CD4-positive, alpha-beta T cell (primary cell): ENCODE measurements at regions not wholly inside any gene's neighbourhood (a gene's known extent, or its start where the extent isn't known, plus 50 kb on each side); places are given as distances from the start of the nearest gene placed in this dataset.

ENCODE experiments used
- ATAC-seq: fragments of 200-7000 bp; cut with Tn5 transposase; one replicate; pipeline ENCODE4 v1.10.0; 2022; ENCODE audit warnings: mild to moderate bottlenecking; ENCODE audit not compliant: poor library complexity
- CTCF ChIA-PET: fragments of 350-600 bp; sonication (Branson Sonifier 250); formaldehyde crosslinking; loops from one replicate; lab custom pipeline; 2021; ENCODE audit warnings: antibody characterized with exemption, inconsistent platforms; lab: Charles Lee
- POLR2A ChIA-PET: fragments of 350-600 bp; sonication (Branson Sonifier 250); formaldehyde crosslinking; loops from one replicate; lab custom pipeline; 2021; ENCODE audit warnings: antibody characterized with exemption, inconsistent platforms; lab: Charles Lee
- DNase-seq, 14 experiments: peaks; one replicate each; pipeline ENCODE4 v3.0.0-alpha.2; 2013 to 2020; ENCODE audit warnings: mixed read lengths in 2 of 14
- H3K27ac ChIP-seq, 2 donors: one replicate each; pipeline versions ENCODE4 v1.5.1 to v1.7.0; 2013; ENCODE audit warnings: low read length in 2 of 2, low read depth in 1 of 2, mild to moderate bottlenecking in 1 of 2
- H3K27me3 ChIP-seq, 2 experiments: 1 replicate in 1 of 2; 2 replicates in 1 of 2; pipeline versions ENCODE4 v1.6.1 to v1.7.0; 2013; ENCODE audit warnings: low read length in 2 of 2, control low read depth in 1 of 2, mild to moderate bottlenecking in 1 of 2, moderate library complexity in 1 of 2; ENCODE audit not compliant: insufficient read depth in 2 of 2, control insufficient read depth in 1 of 2
- H3K36me3 ChIP-seq: one replicate; pipeline ENCODE4 v1.6.1; 2013; ENCODE audit warnings: low read length, control low read depth; ENCODE audit not compliant: insufficient read depth
- H3K4me1 ChIP-seq: one replicate; pipeline ENCODE4 v1.6.1; 2013; ENCODE audit warnings: low read length, control low read depth; ENCODE audit not compliant: insufficient read depth
- H3K4me3 ChIP-seq: one replicate; pipeline ENCODE4 v1.5.1; 2013; ENCODE audit warnings: mild to moderate bottlenecking, low read length, moderate library complexity
- H3K9me3 ChIP-seq, 2 experiments: 1 replicate in 1 of 2; 2 replicates in 1 of 2; pipeline versions ENCODE4 v1.6.1 to v1.7.0; 2013; ENCODE audit warnings: low read length in 2 of 2, mild to moderate bottlenecking in 2 of 2, control low read depth in 1 of 2, moderate library complexity in 1 of 2; ENCODE audit not compliant: control insufficient read depth in 1 of 2, insufficient read depth in 1 of 2
- H3K27ac Mint-ChIP-seq: one replicate; pipeline ENCODE4 v1.8.0; 2020; ENCODE audit warnings: mixed read lengths
- H3K27me3 Mint-ChIP-seq: one replicate; pipeline ENCODE4 v1.8.0; 2021; ENCODE audit warnings: mixed read lengths
- H3K36me3 Mint-ChIP-seq: one replicate; pipeline ENCODE4 v1.8.0; 2021; ENCODE audit warnings: low read depth, mixed read lengths
- H3K4me1 Mint-ChIP-seq: one replicate; pipeline ENCODE4 v1.8.0; 2021; ENCODE audit warnings: low read depth, mixed read lengths
- H3K4me3 Mint-ChIP-seq: one replicate; pipeline ENCODE4 v1.8.0; 2020; ENCODE audit warnings: mild to moderate bottlenecking, mixed read lengths
- H3K9me3 Mint-ChIP-seq: one replicate; pipeline ENCODE4 v1.8.0; 2020; ENCODE audit warnings: mixed read lengths
- intact Hi-C, 2 experiments: fragments of 100-400 bp; cut with DNase I in 1 of 2; cut with micrococcal nuclease in 1 of 2; formaldehyde crosslinking; loops; one replicate each; pipeline versions ENCODE4 v1.15.1 to v1.9.0; 2023 to 2025; cut with DNase I, micrococcal nuclease
- TF ChIP-seq, protein P1 (sequence below): fragments of 200-600 bp; IDR thresholded peaks from one replicate; pipeline ENCODE4 v1.8.0; 2022; ENCODE audit warnings: antibody characterized with exemption, mild to moderate bottlenecking

DNA sequence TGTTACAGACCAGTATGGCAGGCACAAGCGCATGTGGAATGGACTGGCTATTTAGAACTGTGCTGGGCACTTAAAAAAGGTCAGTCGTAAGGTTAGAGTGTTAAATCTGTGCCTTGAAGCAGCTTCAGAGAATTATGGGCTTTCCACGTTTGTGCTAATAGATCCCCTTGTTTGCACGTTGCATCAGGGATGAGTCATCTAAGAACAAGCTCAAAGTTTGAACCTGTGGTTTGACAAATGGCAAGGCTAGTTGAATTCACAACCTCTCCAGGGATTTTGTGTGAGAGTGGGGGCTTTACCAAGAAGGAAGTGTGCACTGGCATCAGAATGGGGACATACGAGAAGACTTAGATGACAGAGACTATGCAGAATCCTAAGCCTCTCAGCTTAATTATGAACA is 249.6 kb downstream of the IRX1 start:
- Mint-ChIP-seq H3K27me3 (no peaks in the 10 kb centered on the region), H3K4me3 (no peak overlapping the region), H3K9me3 (no peaks in the 10 kb centered on the region), H3K27ac (no peak overlapping the region), H3K4me1 (no peaks in the 10 kb centered on the region), H3K36me3 (no peaks in the 10 kb centered on the region)
- ATAC-seq (no peak), DNase-seq (no peak)
- Histone ChIP-seq H3K27ac (no peak overlapping the region), H3K27me3 (no peaks in the 10 kb centered on the region), H3K4me1 (no peaks in the 10 kb centered on the region), H3K36me3 (no peaks in the 10 kb centered on the region), H3K9me3 (peaks cover 0 to 14% of the 10 kb centered on the region in 2 experiments), H3K4me3 (no peak overlapping the region)
- intact Hi-C loops, result no loop called here
- TF ChIP-seq, protein P1, sequence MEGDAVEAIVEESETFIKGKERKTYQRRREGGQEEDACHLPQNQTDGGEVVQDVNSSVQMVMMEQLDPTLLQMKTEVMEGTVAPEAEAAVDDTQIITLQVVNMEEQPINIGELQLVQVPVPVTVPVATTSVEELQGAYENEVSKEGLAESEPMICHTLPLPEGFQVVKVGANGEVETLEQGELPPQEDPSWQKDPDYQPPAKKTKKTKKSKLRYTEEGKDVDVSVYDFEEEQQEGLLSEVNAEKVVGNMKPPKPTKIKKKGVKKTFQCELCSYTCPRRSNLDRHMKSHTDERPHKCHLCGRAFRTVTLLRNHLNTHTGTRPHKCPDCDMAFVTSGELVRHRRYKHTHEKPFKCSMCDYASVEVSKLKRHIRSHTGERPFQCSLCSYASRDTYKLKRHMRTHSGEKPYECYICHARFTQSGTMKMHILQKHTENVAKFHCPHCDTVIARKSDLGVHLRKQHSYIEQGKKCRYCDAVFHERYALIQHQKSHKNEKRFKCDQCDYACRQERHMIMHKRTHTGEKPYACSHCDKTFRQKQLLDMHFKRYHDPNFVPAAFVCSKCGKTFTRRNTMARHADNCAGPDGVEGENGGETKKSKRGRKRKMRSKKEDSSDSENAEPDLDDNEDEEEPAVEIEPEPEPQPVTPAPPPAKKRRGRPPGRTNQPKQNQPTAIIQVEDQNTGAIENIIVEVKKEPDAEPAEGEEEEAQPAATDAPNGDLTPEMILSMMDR, result no peak
- ChIA-PET CTCF (no interaction called here), POLR2A (no interaction called here)

DNA sequence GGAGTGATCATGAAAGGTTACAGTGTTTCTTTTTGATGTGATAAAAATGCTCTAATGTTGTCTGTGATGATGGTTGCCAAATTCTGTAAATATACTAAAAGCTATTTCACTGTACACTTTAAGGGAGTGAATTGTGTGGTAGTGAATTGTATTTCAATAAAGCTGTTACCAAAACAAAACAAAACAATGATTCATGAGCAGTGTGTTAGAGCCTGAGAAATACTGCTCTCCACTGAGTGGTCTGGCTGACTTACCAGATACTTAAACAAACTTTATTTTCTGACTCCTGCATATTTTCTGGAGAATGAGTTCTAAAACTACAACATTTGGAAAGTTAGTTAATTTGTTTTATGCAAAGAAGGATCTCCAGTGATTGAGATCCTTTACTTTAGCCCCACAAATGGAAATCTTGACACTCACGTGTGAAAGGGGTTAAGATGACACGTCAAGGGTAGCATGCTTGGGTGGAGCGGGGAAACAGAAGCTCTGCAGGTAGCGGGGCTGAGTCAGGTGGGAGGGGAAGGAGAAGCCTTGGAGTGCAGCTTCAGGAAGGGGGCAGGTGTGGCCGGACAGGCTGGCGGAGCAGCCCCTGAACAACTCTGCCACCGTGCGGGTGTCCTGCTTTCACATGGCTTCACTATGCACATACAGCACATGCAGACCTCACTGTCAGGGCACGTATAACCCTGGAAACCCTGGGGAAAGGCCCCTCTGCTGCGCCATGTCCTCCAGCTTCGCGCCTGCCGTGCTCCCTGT is 256.7 kb downstream of the IRX1 start:
- ATAC-seq (no peak), DNase-seq (no peak)
- Histone ChIP-seq H3K27ac (no peak overlapping the region), H3K4me3 (no peak overlapping the region), H3K36me3 (no peaks in the 10 kb centered on the region), H3K4me1 (no peaks in the 10 kb centered on the region), H3K9me3 (peaks cover 0 to 18% of the 10 kb centered on the region in 2 experiments), H3K27me3 (no peaks in the 10 kb centered on the region)
- H3K4me1 Mint-ChIP-seq, result no peaks in the 10 kb centered on the region
- POLR2A ChIA-PET, result no interaction called here
- CTCF ChIA-PET, result no interaction called here
- H3K27ac Mint-ChIP-seq, result no peak overlapping the region
- H3K36me3 Mint-ChIP-seq, result no peaks in the 10 kb centered on the region
- H3K4me3 Mint-ChIP-seq, result no peak overlapping the region
- H3K27me3 Mint-ChIP-seq, result no peaks in the 10 kb centered on the region
- intact Hi-C loops, result no loop called here
- TF ChIP-seq, protein P1, result no peak
- no peaks in the 10 kb centered on the region for H3K9me3 Mint-ChIP-seq

GRCh38 chr5:3853362-3853761 is 257.7 kb downstream of the IRX1 start:
- Mint-ChIP-seq H3K36me3 (no peaks in the 10 kb centered on the region), H3K4me3 (no peak overlapping the region), H3K4me1 (no peaks in the 10 kb centered on the region), H3K27me3 (no peaks in the 10 kb centered on the region), H3K9me3 (no peaks in the 10 kb centered on the region), H3K27ac (no peak overlapping the region)
- Histone ChIP-seq H3K9me3 (peaks cover 0 to 18% of the 10 kb centered on the region in 2 experiments), H3K36me3 (no peaks in the 10 kb centered on the region), H3K4me1 (no peaks in the 10 kb centered on the region), H3K27me3 (no peaks in the 10 kb centered on the region), H3K27ac (no peak overlapping the region), H3K4me3 (no peak overlapping the region)
- CTCF ChIA-PET, result no interaction called here
- DNase-seq (no peak), ATAC-seq (no peak)
- POLR2A ChIA-PET, result no interaction called here
- intact Hi-C loops, result no loop called here
- TF ChIP-seq, protein P1, result no peak
